ELF-1 (cell line): ENCODE measurements at regions not wholly inside any gene's neighbourhood (a gene's known extent, or its start where the extent isn't known, plus 50 kb on each side); places are given as distances from the start of the nearest gene placed in this dataset.

ENCODE experiments used
- DNase-seq: peaks from one replicate; pipeline ENCODE4 v3.0.0-alpha.2; 2016; ENCODE audit warnings: low read depth, low spot score

DNA sequence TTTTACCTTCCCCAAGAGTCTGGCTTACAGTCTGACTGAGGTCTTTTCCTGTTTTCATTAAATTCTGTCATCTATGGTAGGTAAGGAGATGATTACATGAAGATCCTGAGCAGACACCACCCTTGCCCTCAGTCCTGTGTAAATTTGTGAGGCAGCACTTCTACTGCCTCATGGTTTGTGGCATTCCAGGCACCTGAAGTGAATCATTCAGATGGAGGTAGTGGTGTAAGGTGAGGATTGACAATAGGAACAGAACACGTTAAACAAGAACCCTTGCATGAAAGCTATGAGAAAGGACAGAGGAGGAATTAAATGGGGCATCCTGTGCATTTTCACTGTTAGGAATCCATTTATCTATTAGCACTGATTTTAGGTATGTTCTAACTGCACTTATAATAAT, 618.6 kb downstream of the TLL1 start:
- no peak for DNase-seq

DNA sequence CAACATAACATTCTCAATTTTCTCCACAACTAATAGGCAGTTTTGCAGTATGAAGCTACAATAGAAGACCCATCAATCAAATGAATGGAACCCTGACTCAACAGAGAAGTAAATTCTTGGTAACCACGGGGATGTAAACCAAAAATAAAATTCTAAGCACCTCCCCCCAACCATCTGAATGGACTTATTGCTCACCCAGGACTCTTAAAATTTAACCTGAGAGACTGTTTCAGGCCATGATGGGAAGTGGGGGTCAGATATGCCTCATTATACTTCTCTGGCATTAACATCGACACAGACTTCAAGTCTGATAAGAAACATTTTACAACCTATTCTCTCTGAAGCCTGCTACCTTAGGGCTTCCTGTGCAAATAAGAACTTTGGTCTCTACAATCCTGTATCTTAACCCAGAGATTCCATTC, 620.9 kb downstream of the TLL1 start:
- no peak for DNase-seq

DNA sequence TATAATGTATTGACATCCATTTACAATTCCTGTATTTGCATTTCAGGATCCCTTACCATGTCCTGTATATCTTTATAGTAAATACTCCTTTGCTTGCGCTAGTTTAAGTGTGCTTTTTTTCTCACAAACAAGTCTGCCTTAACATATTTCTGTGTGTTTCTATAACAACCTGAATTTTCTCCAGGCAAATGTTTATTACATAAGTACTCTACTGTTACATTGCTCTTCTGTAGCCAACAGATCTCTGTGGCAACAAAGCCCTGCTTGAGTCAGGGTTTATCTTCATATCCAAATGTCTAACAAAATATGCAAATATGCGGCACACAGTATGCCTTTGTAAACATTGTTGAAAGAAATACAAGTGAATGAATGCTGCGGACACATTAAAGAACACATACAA, 625.5 kb downstream of the TLL1 start:
- DNase-seq = no peak

DNA sequence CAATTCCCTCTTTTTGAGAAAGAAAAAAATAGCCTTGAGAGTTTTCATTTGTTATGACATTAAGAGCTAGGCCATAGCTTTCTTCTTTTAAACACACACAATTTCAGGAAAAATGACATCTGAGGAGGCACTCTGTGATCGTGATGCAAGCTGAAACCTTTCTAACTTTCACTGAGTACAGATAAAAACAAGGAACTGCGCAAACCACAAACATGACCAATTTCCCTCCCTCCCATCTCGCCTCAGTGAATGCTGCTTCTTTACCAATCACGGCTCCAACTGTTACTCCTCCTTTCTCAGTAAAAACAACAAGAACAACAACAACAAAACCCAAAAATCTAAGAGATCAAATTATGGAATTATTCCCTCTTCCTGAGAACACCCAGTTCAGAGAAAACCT, 626.8 kb downstream of the TLL1 start:
- no peak for DNase-seq

DNA sequence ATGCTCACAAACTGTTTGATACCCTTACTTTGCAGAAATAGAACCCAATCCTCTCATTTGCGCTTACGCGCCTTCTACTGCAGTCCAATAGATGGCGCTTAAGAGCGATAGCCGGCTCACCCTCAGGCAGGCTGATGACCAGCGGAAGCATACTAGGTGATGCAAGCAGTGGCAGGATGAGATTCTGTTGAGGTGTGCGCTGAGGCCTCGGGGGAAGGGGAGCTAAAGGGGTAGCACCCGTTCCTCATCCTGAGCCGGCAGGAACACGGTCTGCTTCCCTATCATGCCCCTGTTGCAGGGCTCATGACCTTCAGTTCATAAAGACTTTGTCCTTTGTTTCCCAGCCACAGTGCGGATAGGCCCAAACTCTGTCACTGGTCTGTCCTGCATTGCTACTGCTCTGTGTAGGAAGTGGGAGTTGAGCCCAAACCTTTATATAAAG, 628.9 kb downstream of the TLL1 start:
- peak; percentile 78 for DNase-seq

DNA sequence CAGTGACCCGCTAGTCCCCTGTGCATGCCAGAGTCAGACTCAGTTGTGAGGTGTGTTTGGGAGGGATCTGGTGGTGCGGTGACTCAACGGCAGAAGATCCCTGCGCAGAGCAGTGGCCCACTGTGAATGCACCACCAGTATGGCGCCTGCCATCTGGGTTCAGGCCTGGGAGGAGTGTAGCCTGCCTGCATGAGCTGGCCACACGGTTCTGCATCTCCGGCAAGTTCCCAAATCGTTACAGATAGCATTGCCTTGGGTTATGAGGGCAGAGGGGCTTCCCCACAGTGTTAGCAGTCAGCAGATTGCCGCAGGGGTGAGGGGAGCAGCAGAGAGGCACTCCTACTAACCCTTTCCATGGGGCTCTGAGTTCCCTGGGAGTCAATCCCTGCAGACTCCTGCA, 629.6 kb downstream of the TLL1 start:
- DNase-seq = peak; percentile 1

DNA sequence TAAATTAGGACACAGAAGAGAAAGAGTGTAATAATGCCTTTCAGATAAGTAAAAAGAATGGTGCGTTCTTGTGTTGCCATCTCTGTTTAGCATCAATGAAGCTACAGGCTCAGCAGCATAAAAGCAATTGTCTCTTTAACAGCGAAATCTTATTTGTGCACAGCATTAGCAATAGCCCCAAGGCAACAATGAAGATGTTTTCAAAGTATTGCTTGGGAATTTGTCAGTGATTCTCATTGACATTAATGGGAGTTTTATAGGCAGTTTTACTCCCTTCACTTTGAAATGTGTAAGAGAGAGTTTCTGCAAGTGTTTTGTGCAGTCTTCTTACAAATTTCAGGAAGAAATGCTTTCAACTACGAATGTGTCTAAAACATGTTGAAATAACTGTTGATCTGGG, 633.0 kb downstream of the TLL1 start:
- DNase-seq = no peak

DNA sequence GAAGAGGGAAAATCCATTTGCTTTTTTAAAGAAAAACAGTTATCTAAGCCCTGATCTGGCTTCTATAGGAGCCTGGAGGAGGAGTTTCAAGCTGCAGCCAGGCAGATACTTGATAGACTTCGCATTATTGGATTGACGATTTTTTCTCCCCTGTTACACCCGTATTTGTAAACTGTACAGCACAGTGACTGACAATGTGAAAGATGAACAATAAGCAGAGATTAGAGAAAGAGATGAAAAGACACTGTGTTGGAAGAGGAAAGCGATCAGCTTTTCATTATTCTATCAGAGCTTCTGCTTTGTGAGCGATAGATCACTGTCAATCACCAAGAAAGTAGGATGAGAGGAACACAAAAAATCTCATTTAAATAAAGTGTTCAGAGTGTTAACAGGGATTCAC, 639.2 kb downstream of the TLL1 start:
- DNase-seq = no peak

DNA sequence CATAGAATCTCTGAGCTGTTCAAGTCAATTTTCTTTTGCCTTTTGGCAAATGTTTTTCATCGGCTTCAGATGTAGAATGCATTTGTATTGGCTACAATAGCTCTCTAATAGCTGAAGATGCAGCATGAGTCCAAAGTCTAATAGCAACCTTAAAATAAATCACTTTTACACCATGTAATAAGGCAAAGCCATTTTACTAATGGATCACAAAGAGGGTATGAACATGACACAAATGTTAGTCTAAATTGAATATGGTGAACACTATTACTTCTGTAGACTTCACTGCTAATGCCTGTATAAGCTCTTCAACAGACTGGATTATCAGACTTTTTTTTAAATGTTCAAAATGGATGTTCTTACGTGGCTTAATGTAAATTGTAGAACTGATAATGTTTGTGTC, 645.3 kb downstream of the TLL1 start:
- DNase-seq = no peak

DNA sequence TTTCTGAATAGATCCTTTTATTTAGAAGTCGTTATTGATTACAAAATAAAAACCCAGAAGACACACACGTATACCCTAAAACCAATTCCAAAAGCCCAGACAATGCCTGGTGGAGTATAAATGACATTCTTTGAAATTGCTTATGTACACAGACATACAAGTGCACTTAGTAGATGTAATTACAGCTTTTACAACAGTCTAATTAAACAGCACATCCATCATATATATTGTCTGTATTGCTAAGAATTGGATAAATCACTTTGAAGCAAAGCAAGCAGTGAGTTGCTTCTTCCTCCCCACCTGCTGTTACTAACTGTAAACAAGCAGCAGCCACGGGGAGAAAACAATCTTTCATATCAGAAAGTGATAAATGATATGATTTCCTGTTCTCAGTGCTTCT, 645.7 kb downstream of the TLL1 start:
- no peak for DNase-seq

DNA sequence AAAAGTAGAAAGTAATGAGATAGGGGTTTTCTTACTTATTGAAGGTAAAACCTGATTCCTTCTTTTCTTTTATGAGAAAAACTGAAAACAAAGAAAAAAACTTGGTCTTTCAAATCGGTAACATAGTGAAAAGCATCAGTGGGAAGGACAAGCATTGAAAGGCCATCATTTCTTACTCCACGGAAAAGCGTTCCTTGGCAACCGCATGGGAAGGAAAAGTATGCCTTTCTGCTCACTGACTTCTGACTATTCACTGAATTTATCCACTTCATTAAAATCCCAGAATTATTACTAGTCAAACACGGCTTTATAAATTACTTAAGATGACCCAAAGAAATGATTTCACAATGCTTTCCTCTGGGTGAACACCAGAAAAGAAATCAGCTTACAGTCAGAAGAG, 646.7 kb downstream of the TLL1 start:
- DNase-seq = no peak

DNA sequence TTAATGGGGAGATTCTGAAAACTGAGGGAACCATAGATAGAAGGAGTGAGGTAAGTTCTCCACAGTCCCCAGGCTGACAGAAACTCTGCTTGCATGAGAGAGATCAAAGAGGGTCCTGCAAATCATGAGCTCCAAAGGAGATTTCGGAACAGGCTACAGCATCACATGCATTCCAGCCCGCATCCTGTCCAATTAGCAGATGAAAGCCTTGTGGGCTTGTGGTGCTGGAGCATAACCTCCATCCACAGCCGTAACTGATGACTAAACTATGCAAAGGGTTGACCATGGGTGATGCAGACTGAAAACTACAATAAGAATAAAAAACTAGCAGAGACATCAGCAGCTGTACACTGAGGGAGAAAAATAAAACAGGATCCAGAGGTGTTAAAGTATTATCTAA, 654.5 kb downstream of the TLL1 start:
- peak; percentile 18 for DNase-seq

DNA sequence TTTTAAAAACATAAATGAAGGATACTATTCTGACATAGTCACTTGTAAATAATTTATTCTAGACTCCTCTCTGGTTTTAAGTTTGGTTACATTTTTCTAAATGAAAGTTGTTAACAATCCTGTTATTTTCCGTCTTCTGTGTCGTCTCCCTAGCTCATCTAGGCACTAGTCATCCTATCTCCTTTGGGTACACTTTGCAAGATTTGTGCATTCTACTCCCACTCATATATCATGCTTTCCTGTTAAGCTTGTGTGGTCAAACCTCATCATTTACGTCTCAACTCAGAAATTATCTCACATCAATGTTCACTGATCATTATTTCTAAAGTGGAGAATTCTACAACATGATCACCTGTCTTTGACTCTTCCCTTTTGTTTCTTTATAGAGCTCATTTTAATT, 658.7 kb downstream of the TLL1 start:
- no peak for DNase-seq

DNA sequence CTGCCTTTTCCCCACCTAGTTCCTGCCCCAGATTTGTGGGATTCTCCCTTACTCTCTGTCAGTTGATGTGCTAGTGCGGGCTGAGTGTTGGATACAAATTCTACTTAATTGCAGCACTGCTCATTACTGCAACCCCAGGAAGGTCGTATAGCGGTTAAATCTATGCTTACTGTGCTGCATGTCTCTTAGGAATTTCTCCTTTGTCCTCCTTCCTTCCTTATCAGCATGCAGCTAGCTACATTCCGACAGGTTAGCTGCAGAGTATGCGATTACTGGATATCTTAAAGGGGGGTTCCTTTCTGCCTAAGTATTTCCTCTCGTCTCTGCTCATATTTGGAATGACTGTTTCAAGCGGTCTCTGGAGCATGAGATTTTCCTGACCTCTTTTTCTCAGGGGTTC, 662.8 kb downstream of the TLL1 start:
- DNase-seq = no peak

DNA sequence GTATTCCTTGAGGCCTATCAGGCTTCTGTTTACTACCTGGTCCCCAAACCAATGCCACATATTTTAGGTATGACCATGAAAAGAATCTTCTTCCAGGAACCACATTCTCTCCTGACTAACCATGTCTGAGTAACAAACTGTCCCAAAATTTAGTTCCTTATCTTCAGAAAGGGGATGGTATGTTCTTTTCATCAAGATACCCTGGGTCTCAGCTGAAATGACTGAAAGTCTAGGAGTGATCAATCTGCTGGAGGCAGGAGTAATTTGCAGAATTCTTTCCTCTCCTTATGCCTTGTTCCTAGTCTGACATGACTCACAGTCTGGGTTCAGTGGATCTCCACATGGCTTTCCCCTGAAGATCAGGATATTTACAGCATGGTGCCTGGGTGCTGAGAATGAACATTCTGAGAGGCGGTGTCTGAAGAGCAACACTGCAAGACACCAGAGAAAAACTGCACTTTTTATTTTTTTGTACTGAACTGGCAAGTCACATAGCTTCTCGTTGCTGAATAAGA, 665.5 kb downstream of the TLL1 start:
- no peak for DNase-seq

DNA sequence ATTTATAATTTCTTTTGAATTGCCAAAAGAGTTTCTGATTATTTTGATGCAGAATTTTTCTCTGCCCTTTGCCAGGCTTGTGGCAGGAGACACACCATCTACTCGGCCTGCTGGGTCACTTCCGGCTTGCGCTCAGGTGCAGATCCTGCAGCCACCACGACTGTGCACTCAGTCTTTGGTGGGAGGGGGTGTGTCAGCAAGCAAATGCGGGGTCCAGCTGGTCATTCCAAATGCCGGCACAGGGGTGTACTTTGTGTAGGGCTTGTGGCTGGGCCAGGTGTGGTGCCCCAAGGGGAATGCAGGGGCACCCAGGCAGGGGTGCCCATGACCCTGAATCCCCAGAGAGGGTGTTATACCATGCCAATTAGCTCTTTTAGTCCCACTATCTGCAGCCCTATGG, 673.0 kb downstream of the TLL1 start:
- no peak for DNase-seq

DNA sequence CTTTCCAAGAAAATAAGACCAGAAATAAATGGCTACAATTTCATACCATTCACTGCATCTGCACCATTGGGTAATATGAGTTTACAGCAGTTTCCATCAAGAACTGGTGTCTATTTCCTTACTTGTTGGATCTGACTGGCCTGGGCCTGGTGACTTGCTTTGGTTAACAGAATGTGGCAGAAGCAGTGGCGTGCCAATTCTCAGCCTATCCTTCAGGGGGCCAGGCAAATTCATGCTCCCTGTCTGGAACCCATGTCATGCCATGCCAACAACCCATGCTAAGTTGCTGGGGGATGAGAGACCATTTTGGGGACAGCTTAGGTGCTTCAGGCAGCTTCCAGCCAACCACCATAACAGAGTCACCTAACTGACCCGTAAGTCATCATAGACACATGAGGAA, 656.7 kb downstream of the SPOCK3 start:
- DNase-seq = no peak

DNA sequence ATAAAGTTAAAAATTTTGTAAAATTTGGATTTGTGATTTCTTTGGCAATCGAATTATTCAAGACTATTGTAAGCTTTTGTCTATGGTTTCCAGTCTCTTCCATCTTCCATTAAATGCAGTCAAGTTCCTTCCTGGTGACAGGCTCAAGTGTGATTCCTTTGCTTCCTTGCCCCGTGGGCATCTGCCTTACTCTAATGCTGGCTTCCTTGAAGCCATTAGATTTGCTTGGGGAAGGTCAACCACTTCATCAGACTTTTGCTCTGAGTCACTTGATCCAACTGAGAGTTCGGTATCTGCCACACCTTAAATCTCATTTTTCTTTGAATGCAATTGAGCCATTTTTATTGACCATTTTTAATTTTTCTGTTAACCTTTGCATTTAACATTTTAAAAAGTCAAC, 648.8 kb downstream of the SPOCK3 start:
- DNase-seq = no peak

DNA sequence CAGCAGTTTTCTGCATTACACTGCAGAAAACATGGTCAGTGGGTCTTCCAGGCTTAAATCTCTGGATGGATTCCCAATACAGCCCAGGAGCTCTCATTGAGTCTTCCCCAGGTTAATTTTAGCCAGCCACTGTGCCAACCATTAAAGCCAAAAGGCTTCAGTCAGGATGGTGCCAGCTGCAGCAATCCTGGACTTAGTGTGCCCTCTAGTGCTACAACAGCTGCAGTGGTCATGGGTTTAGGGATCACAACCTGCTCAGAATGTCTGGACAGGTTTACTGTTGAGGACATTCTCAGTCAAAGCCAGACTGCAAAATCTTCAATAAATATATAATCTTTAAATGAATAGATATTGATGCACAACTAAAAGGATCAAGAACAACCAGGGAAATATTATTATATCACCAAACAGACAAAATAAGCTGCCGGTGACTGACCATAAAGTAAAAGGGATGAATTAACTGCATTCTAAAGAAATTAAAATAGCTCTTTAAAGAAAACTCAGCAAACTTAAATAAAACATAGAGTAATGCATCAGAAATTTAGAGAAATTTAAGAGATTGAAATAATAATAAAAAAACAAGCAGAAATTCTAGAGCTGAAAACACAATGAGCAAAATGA, 639.9 kb downstream of the SPOCK3 start:
- DNase-seq = peak; percentile 53

DNA sequence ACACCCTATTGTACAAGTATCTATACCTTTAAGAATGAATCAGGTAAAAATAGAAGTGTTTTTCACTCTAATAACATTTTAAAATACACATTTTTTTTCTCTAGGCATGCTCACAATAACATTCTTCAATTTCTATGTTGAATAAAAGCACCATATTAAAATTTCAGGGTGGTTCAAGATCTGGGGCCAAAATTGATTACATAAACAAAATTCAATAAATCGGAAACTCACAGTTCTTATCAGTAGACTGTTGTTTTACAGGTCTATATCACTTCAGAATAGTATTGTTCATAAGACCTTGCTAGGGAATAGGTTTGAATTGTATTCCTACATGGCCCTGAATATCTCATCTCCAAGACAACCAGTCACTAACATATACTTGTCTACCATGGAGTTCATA, 634.0 kb downstream of the SPOCK3 start:
- no peak for DNase-seq

DNA sequence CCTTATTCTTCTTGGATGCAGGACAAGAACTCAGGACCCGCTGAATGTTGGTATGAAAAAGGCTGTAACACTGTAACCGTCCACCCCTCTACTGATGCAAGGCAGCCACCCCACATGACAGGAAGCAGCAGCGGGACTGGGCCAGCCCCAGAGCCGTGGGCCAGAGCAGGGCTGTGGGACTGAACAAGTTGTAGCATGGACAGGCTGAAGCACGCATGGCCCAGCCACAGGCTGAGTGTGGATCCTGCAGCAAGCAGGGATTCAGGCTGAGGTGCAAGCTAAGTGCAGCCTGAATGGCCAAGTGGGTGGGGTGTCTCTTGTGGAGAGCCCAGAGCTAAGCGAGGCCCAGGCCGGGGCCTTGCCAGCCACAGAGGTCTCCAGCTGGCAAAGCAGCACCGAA, 632.2 kb downstream of the SPOCK3 start:
- no peak for DNase-seq

DNA sequence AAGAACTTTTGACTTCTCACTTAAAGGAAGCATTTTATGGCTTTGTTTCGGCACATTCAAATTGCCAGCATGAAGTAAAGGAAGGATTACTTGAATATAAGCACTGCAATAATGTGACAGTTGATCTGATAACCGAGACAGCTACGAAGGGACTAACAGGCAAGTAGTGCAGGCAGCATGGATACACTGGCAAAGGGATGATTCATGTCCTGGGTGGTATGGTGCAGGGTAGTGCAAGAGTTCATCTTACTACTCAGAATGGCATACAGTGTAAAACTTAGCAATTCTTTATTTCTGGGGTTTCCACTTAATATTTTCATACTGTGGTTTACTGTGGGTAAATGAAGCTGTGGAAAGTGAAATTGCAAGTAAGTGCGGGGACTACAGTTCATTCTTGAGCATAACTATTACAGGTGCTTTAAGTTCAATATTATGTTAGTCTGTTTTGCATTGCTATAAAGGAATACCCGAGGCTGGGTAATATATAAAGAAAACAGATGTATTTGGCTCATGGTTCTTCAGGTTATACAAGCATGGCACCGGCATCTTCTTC, 611.8 kb downstream of the SPOCK3 start:
- DNase-seq = no peak

DNA sequence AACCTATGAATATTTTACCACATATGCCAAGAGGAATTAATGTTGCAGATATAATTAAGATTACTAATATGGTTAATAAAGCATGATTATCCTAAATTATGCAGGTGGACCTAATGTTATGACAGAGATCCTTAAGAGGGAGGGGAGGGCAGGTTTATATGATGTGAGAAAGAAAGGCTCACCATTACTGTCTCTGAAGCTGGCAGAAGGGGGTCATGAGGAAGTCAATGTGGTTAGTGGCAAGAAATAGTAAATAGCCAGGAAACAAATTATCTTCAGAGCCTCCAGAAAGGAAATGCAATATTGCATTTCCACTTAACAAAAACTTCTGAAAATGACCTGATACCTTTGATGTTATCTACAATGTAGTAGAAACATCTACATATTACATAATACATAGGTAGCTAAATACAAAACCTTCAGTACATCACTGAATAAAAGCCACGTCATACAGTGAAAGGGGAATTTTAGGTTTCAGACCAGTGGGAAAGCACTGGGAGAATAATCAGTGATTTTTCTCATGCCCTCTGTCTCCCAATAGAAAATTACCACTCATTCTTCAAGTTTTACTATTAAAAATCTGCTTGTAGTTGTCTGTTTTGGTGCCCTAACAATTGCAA, 609.2 kb downstream of the SPOCK3 start:
- DNase-seq = no peak
